A673 (cell line): ENCODE measurements at regions not wholly inside any gene's neighbourhood (a gene's known extent, or its start where the extent isn't known, plus 50 kb on each side); places are given as distances from the start of the nearest gene placed in this dataset.

Source experiments
- BruUV-seq: library from RNA; stranded (reverse); fragments of 400-500 nt; replicated peaks from 2 replicates; lab custom pipeline; 2021; lab: Mats Ljungman, UMichigan
- CTCF ChIA-PET: fragments of 300-600 bp; sonication (Branson Sonifier 250); formaldehyde crosslinking; loops from one replicate; lab custom pipeline; 2022; ENCODE audit warnings: antibody characterized with exemption; lab: Charles Lee
- POLR2A ChIA-PET: fragments of 300-600 bp; sonication (Branson Sonifier 250); formaldehyde crosslinking; loops from one replicate; lab custom pipeline; 2022; ENCODE audit warnings: antibody characterized with exemption; ENCODE audit not compliant: low non-redundant PET; lab: Charles Lee
- DNase-seq: peaks from one replicate; pipeline ENCODE4 v3.0.0-alpha.2; 2015; ENCODE audit warnings: low spot score
- H3K27ac ChIP-seq: fragments of 200-600 bp; sonication (generic); 2 replicates; pipeline ENCODE4 v1.5.1; 2016; ENCODE audit warnings: mixed run types, low read depth, mild to moderate bottlenecking, mixed read lengths, antibody characterized with exemption, low read length; ENCODE audit not compliant: poor library complexity, severe bottlenecking
- H3K27me3 ChIP-seq: fragments of 200-600 bp; sonication (generic); replicated peaks from 2 replicates; pipeline ENCODE4 v1.6.1; 2017; ENCODE audit warnings: mixed run types, low read depth, mild to moderate bottlenecking, mixed read lengths, antibody characterized with exemption, low read length; ENCODE audit not compliant: insufficient read depth, poor library complexity
- H3K36me3 ChIP-seq: fragments of 200-600 bp; sonication (generic); 2 replicates; pipeline ENCODE4 v1.6.1; 2016; ENCODE audit warnings: mixed run types, mild to moderate bottlenecking, mixed read lengths, antibody characterized with exemption, low read length; ENCODE audit not compliant: insufficient read depth, poor library complexity, severe bottlenecking
- H3K4me1 ChIP-seq: fragments of 200-600 bp; sonication (generic); 2 replicates; pipeline ENCODE4 v1.6.1; 2017; ENCODE audit warnings: mixed run types, mild to moderate bottlenecking, mixed read lengths, antibody characterized with exemption, low read length; ENCODE audit not compliant: insufficient read depth, poor library complexity, severe bottlenecking
- H3K4me3 ChIP-seq: fragments of 200-600 bp; sonication (generic); 2 replicates; pipeline ENCODE4 v1.5.1; 2016; ENCODE audit warnings: low read depth, mixed run types, mild to moderate bottlenecking, mixed read lengths, low read length; ENCODE audit not compliant: poor library complexity, severe bottlenecking
- H3K9me3 ChIP-seq: fragments of 200-600 bp; sonication (generic); 2 replicates; pipeline ENCODE4 v1.6.1; 2016; ENCODE audit warnings: mixed run types, low read depth, mild to moderate bottlenecking, mixed read lengths, antibody characterized with exemption, low read length; ENCODE audit not compliant: poor library complexity, severe bottlenecking
- EZH2 ChIP-seq: fragments of 200-600 bp; sonication (generic); IDR thresholded peaks from 2 replicates; pipeline ENCODE4 v1.6.1; 2017; ENCODE audit warnings: borderline replicate concordance, low read depth, mild to moderate bottlenecking, mixed read lengths, antibody characterized with exemption, low read length; ENCODE audit not compliant: poor library complexity, severe bottlenecking
- intact Hi-C: fragments of 100-400 bp; cut with micrococcal nuclease; formaldehyde crosslinking; loops from one replicate; pipeline ENCODE4 v1.10.0; 2022; ENCODE audit not compliant: unreplicated experiment
- TF ChIP-seq, protein P1 (sequence below): fragments of 300-800, 200-600 bp; sonication (generic); conservative IDR thresholded peaks from 2 replicates; pipeline ENCODE4 v1.5.1; 2017; ENCODE audit warnings: low read depth, mild to moderate bottlenecking, antibody characterized with exemption, low read length, moderate library complexity, mixed read lengths

DNA sequence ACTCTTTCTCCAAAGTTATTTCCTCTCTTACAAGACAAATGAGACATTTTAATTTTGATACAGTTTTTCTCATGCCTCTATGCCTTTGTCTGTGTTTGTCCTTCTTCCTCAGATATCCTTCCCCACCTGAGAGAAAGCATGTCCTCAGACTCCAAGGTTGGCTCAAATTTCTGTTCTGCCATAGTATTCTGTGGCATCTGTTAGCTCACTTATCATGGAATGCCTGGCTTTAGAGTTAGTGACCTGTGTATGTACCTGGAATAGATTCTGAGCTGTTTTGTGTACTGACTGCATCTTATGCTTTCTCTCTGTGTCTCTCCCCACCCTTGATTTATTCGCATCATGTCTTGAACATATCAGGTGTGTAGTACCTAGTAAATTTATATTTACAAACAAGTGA lies 90.0 kb downstream of the CENPW start:
- H3K36me3 ChIP-seq = no peaks in the 10 kb centered on the region
- no peaks in the 10 kb centered on the region for H3K27me3 ChIP-seq
- ChIA-PET POLR2A (no interaction called here), CTCF (no interaction called here)
- TF ChIP-seq EZH2 = no peak
- TF ChIP-seq, protein P1, sequence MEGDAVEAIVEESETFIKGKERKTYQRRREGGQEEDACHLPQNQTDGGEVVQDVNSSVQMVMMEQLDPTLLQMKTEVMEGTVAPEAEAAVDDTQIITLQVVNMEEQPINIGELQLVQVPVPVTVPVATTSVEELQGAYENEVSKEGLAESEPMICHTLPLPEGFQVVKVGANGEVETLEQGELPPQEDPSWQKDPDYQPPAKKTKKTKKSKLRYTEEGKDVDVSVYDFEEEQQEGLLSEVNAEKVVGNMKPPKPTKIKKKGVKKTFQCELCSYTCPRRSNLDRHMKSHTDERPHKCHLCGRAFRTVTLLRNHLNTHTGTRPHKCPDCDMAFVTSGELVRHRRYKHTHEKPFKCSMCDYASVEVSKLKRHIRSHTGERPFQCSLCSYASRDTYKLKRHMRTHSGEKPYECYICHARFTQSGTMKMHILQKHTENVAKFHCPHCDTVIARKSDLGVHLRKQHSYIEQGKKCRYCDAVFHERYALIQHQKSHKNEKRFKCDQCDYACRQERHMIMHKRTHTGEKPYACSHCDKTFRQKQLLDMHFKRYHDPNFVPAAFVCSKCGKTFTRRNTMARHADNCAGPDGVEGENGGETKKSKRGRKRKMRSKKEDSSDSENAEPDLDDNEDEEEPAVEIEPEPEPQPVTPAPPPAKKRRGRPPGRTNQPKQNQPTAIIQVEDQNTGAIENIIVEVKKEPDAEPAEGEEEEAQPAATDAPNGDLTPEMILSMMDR = no peak
- BruUV-seq = no TSS peak
- no peak overlapping the region for H3K4me3 ChIP-seq
- no peaks in the 10 kb centered on the region for H3K4me1 ChIP-seq
- no peaks in the 10 kb centered on the region for H3K9me3 ChIP-seq
- intact Hi-C loops = no loop called here
- H3K27ac ChIP-seq = no peak overlapping the region
- DNase-seq = no peak

DNA sequence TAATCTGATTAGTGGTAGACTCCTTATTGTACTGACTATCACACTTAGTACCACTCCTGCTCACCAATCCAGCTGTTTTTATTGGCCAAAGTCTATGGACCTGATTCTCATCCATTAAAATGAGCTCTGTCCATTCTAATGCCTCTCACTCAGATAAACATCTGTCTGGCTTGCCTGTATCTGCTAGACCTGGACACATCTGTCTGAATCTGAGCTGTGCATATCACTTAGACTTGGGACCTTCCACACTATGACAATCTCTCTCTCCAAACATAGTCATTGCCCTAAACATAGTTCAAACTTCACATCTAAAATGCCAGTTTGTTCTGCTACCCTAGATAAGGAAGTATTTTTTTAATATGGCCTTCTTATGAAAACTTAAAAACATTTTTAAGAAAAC lies 92.6 kb downstream of the CENPW start:
- intact Hi-C loops = no loop called here
- ChIA-PET CTCF (no interaction called here), POLR2A (no interaction called here)
- Histone ChIP-seq H3K36me3 (no peaks in the 10 kb centered on the region), H3K9me3 (no peaks in the 10 kb centered on the region), H3K4me1 (no peaks in the 10 kb centered on the region), H3K27ac (no peak overlapping the region), H3K4me3 (no peak overlapping the region), H3K27me3 (no peaks in the 10 kb centered on the region)
- no TSS peak for BruUV-seq
- TF ChIP-seq, protein P1 = no peak
- TF ChIP-seq EZH2 = no peak
- no peak for DNase-seq

DNA sequence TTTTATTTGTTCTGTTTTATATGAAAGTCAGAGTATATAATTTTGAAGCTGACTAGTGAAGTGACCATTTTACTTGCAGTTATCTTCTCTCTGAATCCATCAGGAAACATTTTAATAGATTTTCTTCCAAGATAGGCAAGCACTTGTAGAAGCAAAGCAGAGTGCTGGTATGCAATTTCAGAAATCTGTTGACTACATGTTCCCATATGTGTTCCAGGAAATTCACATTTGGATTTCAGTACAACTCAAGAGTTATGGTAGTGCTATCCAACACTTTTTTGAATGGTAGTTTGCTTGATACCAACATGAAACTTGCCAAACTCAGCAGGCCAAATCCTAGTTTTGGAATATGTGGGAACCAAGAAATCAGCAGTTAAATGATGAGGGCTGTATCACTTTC lies 94.0 kb downstream of the CENPW start:
- CTCF ChIA-PET = no interaction called here

More for the DNA sequence above, 94.0 kb downstream of the CENPW start:
- intact Hi-C loops = no loop called here
- H3K27me3 ChIP-seq = no peaks in the 10 kb centered on the region
- no peaks in the 10 kb centered on the region for H3K9me3 ChIP-seq
- H3K4me1 ChIP-seq = no peaks in the 10 kb centered on the region
- TF ChIP-seq EZH2 = no peak
- TF ChIP-seq, protein P1 = no peak
- no peak overlapping the region for H3K4me3 ChIP-seq
- H3K27ac ChIP-seq = no peak overlapping the region
- no peak for DNase-seq
- no TSS peak for BruUV-seq
- POLR2A ChIA-PET = no interaction called here
- no peaks in the 10 kb centered on the region for H3K36me3 ChIP-seq
